Activated CD4-positive, alpha-beta T cell treated with anti-CD3 and anti-CD28 coated beads for 4 hours (primary cell): ENCODE measurements at regions not wholly inside any gene's neighbourhood (a gene's known extent, or its start where the extent isn't known, plus 50 kb on each side); places are given as distances from the start of the nearest gene placed in this dataset.
"Not testable (repeated sequence)": the region's sequence is repeated elsewhere in the genome, so short reads cannot be mapped to it uniquely, and the experiment has no call there.

ENCODE experiments used
- DNase-seq, 2 donors: peaks; one replicate each; pipeline ENCODE4 v3.0.0-alpha.2; 2020

DNA sequence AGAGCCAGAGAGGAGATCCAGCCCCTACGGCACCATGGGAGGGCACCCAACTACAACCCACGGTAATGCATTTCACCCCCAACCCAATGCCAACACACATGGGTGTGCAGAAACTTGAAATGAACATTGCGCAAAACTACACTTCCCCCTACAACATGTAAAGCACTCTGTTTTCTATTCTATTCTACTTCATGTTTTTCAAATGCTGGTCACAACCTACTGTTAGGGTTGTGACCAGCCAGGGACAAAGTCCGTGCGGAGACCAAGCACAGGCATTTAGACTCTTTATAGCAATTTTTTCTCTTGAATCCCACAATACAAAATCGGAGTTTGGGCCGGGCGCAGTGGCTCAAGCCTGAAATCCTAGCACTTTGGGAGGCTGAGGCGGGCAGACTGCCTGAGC is 90.6 kb downstream of the MRPL14 start:
- DNase-seq: no peak

GRCh38 chr6:44036196-44036595 is 91.1 kb downstream of the MRPL14 start:
- no peak for DNase-seq

GRCh38 chr6:44035621-44036020 is 91.6 kb downstream of the MRPL14 start:
- DNase-seq: no peak

DNA sequence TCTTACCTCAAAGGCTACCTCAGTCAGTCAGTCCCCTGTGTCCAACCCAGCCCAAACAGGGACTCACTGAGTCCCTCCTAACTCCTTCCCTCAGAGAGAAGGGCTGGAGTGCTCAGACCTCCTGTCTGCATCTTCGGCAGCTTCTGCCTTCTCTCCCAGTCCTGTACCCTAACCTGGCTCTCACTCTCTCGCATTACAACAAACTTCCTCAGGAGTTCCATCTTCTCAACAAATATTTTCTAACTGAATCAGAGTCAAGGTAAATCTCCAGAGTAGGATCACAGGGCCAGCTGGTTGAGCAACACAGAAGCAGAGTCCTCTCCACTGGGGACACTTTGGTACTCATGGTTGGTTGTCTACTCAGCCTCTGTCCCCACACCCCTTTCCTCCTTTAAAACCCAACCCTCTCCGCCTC is 92.3 kb downstream of the MRPL14 start:
- no peak for DNase-seq

DNA sequence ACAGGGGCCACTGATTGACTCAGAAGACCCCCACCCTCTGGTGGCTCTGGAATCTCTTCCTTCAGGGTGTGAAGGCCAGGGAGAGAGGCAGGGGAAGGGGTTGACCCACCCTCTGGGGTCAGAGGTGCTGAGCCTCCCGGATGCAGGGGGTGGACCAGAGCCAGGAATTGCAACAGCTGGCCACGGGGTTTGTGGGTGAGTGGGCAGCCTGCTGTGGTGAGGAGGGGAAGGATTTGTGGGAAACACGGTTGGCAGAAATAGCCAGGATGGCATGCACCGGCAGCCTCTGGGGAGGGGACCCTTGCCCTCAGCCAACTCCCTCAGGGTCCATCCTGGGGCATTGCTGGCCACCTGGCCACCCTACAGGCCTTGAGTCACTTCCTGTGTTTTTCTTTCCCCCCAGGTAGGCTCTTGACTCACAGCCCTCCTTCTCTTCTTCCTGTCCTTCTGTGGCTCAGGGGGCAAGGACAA is 92.8 kb downstream of the MRPL14 start:
- DNase-seq: no peak

DNA sequence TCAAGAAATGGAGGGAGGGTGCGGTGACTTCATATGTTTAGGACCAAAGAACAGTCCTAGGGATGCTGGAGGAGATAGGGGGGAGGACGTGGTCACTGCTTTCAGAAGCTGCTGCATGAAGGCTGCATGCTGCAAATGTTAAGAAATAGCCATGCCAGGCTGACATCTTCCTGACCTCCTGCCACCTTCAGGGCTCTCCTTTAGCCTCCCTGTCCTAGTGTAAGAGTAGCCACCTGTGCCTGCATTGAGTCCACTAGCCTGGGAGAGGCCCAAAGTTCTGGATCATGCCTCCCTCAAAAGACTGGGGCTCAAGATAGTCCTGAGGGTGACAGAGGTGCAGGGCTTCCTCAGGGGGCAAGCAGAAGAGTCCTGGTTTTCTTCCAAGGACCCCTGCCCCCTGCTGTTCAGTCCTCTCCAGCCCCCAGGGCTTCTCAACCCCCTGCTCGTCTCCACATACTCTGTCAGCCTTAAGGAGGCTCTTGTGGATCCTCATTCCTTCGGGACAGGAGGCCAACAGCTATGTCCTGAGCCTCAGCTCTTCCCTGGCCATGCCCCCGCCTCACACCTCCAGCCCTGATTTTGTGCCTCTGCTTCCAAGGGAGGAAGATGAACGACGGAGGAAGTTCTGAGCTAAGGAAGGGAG is 96.3 kb downstream of the MRPL14 start:
- no peak for DNase-seq

- no peak for DNase-seq
These were observed 97.6 kb downstream of the MRPL14 start for GRCh38 chr6:44029444-44030185.

GRCh38 chr6:44028789-44029310 is 98.4 kb downstream of the MRPL14 start:
- DNase-seq: no peak

DNA sequence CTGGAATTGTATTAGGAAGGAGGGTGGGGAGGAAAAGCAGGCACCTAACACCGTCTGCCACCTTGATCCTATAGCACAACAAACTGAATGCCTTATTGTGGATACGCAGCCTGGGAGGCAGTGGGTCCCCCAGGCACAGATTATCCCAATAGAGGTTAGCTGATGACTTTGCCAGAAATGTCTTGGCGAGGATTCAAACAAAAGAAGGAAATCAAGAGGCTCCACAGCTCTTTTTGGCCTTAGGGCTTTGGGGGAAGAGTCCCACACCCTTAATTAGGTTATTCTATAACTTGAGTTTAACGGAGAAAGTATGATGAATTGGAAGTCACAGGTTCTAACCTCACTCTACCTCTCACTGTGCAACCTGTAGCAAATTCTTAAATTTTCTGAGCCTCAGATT is 102.0 kb downstream of the MRPL14 start:
- DNase-seq: no peak

GRCh38 chr6:44024574-44025219 is 102.6 kb downstream of the MRPL14 start:
- DNase-seq: no peak

DNA sequence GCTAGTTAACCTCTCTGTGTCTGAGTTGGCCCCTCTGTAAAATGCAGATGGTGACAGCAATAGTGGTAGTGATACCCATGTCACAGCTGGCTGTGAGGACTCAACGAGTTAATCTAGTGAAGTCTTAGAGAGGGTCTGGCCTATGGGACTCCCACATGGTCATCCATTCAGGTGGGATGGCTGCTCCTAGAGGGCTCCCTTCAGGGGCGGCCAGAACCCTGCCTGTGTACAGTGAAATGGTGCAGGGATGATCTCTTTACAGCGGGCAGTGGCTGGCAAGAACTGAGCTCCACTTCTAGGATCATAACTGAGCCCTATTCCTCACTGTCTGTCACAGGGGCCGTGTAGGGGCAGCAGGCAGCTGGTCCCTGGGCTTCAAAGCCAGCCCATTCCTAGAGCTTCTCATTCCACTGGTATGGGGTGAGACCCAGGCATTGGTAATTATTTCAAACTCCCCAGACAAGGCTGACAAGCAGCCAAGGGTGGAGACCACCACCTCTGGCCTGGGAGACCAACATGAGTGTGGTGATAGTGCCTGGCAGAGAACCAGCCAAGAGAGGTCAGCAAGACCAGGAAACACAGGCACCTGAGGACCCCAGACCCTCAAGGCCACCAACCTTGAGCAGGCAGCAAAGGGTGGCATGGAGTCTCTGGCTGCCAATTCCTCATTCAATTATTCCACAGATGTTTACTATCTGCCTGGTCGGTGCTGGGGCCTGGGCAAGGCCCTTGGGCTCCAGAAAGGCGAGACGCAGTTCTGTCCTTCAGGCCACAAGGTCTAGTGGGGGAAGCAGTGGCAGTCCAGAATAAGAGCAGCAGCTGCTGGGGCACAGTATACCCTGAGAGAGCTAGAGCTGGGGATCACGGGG is 103.4 kb downstream of the MRPL14 start:
- no peak for DNase-seq

GRCh38 chr6:44022671-44023352 is 104.4 kb downstream of the MRPL14 start:
- no peak for DNase-seq

DNA sequence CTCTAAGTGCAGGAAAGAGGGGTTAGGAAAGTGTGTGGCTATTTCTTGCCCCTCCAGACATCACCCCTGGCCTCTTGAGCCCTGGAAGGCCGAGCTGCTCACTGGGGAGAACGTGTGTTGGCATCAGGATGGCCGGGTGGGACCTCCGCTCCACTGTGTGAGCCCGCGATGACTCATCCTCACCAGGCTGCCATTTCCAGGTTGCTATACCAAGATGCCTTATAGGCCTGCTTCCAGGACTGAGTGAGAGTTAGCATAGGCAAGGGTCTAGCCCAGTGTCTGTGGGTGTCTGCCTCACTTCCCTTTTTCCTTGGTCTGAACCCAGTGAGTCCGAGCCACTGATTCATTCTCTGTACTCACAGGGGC is 105.0 kb downstream of the MRPL14 start:
- no peak for DNase-seq

DNA sequence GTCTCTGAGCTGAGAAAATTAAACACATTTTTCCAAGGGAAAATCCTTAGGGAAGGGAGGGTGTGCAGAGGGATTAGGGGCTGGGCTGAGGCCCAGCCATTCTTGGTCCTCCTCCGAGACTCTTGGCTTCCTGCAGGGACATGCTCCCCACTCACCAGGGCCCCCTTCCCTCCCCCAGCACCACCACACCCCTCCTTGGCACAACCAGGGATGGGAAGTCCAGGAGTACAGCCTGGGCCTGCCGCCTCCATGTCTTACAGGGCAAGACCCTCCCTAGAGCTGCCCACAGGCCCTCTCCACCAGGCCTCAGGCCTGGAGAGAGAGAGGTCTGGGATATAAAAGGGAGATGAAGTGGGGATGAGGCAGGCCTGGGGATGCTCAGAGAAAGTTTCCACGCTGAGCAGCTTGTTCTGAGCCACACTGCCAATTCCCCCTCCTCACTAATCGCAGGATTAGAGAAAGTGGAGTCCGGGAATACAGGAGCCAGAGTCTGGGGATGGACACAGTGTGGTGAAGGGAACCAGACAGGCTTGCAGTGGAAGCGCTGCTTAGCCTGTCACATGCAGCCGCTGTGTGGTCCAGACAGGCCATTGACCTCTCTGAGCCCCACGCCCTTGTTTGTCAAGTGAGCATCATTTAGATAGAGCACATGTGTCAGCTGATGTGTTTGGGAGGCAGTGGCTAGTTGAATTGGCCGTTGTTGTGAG is 105.5 kb downstream of the MRPL14 start:
- no peak for DNase-seq

GRCh38 chr6:44020664-44021425 is 106.4 kb downstream of the MRPL14 start:
- no peak for DNase-seq

- DNase-seq: no peak
These were observed 107.1 kb downstream of the MRPL14 start for GRCh38 chr6:44020148-44020547.

GRCh38 chr6:44017307-44017706 is 109.9 kb downstream of the MRPL14 start:
- DNase-seq: not testable (repeated sequence)

DNA sequence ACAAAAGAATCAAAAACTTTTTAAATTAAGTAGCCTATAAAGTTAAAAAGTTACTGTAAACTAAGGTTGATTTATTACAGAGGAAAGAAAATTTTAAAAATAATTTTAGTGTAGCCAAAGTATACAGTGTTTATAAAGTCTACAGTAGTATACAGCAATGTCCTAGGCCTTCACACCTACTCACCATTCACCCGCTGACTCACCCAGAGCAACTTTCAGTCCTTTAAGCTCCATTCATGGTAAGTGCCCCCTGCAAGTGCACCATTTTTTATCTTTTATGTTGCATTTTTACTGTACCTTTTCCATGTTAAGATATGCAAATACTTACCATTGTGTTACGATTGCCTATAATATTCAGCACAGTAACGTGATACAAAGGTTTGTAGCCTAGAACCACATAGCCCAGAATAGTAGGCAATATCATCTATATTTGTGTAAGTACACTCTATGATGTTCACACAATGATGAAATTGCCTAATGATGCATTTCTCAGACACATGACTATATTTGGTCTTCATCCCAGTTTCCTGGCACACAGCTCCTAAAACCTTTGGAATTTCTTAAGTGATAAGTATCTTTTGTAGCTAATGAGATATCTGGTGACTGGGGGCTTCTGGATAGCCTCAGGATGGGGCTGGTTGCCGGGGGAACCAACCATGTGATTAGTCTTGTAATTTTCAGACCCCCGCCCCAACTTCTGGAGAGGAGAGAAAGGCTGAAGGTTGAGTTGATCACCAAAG is 111.0 kb downstream of the MRPL14 start:
- DNase-seq: no peak

- DNase-seq: no peak
These were observed 115.2 kb downstream of the MRPL14 start for GRCh38 chr6:44012078-44012493.

DNA sequence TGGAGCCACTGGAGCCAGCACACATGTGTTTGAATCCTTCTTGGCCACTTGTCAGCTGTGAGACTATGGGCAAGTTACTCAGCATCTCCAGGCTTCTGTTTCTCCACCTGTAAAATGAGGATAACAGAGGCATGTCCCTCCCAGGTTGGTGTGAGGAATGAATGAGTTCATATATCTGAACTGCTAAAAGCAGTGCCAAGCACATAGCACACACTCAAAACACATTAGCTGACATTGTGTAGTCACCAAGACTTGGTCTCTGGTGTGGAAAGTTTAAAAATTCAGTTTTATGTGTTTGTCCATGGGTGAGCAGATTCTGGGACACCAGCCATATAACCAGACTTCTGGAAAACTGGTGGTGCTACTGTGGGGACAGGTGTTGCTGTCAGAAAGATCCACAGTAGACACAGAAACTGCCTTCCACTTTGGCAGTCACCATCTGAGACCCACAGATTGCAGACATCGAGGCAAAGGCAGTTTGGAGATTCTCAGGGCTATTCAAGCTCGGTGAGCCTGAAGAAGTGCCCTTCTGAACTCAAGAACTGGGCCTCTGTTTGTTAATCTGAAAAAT is 115.8 kb downstream of the MRPL14 start:
- no peak for DNase-seq
